OCI-LY1 (cell line): ENCODE measurements at regions not wholly inside any gene's neighbourhood (a gene's known extent, or its start where the extent isn't known, plus 50 kb on each side); places are given as distances from the start of the nearest gene placed in this dataset.

ENCODE experiments used
- H2AFZ ChIP-seq: fragments of 200-600 bp; sonication (generic), shearing (Covaris generic); 2 replicates; pipeline ENCODE4 v1.6.0; 2014; ENCODE audit warnings: antibody characterized with exemption, mild to moderate bottlenecking, low read length
- H3F3A ChIP-seq: fragments of 200-600 bp; sonication (generic), shearing (Covaris generic); 2 replicates; pipeline ENCODE4 v1.6.0; 2014; ENCODE audit warnings: mild to moderate bottlenecking, antibody characterized with exemption, low read length, moderate library complexity; ENCODE audit not compliant: insufficient read depth
- H3K27ac ChIP-seq: fragments of 200-600 bp; sonication (generic); 2 replicates; pipeline ENCODE4 v1.5.1; 2014; ENCODE audit warnings: low read length, mixed run types, mild to moderate bottlenecking, low read depth; ENCODE audit not compliant: poor library complexity, severe bottlenecking
- H3K27me3 ChIP-seq: fragments of 200-600 bp; sonication (generic); 2 replicates; pipeline ENCODE4 v1.6.0; 2014; ENCODE audit warnings: antibody characterized with exemption, mild to moderate bottlenecking, low read length, moderate library complexity; ENCODE audit not compliant: insufficient read depth
- H3K36me3 ChIP-seq: fragments of 200-600 bp; sonication (generic); 2 replicates; pipeline ENCODE4 v1.6.1; 2014; ENCODE audit warnings: mild to moderate bottlenecking, antibody characterized with exemption, low read length, moderate library complexity, mixed read lengths; ENCODE audit not compliant: insufficient read depth
- H3K4me1 ChIP-seq: fragments of 200-600 bp; sonication (generic); 2 replicates; pipeline ENCODE4 v1.5.1; 2014; ENCODE audit warnings: mild to moderate bottlenecking, low read length, moderate library complexity; ENCODE audit not compliant: insufficient read depth, severe bottlenecking
- H3K4me2 ChIP-seq: fragments of 200-600 bp; sonication (generic), shearing (Covaris generic); 2 replicates; pipeline ENCODE4 v1.6.1; 2014; ENCODE audit warnings: low read length
- H3K4me3 ChIP-seq: fragments of 200-600 bp; sonication (generic); 2 replicates; pipeline ENCODE4 v1.5.1; 2014; ENCODE audit warnings: low read length, low read depth, mild to moderate bottlenecking, mixed read lengths; ENCODE audit not compliant: poor library complexity, severe bottlenecking
- H3K79me2 ChIP-seq: fragments of 200-600 bp; shearing (Covaris generic); 2 replicates; pipeline ENCODE4 v1.6.1; 2016; ENCODE audit warnings: mixed run types, low read length, mixed read lengths; ENCODE audit not compliant: insufficient read depth
- H3K9ac ChIP-seq: fragments of 200-600 bp; sonication (generic), shearing (Covaris generic); 2 replicates; pipeline ENCODE4 v1.6.1; 2014; ENCODE audit warnings: mild to moderate bottlenecking, low read length, mixed read lengths
- H3K9me2 ChIP-seq: fragments of 200-600 bp; sonication (generic), shearing (Covaris generic); 2 replicates; pipeline ENCODE4 v1.6.1; 2014; ENCODE audit warnings: low read depth, mild to moderate bottlenecking, low read length, mixed read lengths
- H3K9me3 ChIP-seq: fragments of 200-600 bp; shearing (Covaris generic); 2 replicates; pipeline ENCODE4 v1.6.1; 2014; ENCODE audit warnings: low read length, mixed read lengths
- H4K20me1 ChIP-seq: fragments of 200-600 bp; sonication (generic), shearing (Covaris generic); 2 replicates; pipeline ENCODE4 v1.6.0; 2016; ENCODE audit warnings: mild to moderate bottlenecking, low read length; ENCODE audit not compliant: insufficient read depth
- EZH2 ChIP-seq: fragments of 200-600 bp; sonication (generic), shearing (Covaris generic); IDR thresholded peaks from 2 replicates; pipeline ENCODE4 v1.8.0; 2017; ENCODE audit warnings: borderline replicate concordance, mixed run types, mild to moderate bottlenecking, antibody characterized with exemption, low read length, moderate library complexity, mixed read lengths
- TF ChIP-seq, protein P1 (sequence below): fragments of 200-600 bp; sonication (generic), shearing (Covaris generic); IDR thresholded peaks from 2 replicates; pipeline ENCODE4 v1.5.1; 2017; ENCODE audit warnings: mild to moderate bottlenecking, antibody characterized with exemption, low read length, moderate library complexity, mixed read lengths

DNA sequence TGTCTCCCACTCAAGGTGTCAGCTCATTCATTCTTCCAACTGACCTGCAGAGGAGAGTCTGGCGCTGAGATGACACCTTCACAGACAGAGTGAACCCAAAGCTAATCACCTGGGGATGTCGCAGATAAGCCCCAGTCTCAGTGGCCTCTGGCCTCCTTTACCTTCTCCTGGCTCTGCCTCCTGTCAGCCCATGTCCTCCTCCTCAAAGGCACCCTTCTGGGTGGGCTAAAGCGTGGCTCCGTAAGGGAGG lies 194.1 kb downstream of the MIB1 start:
- H4K20me1 ChIP-seq, result no peaks in the 10 kb centered on the region

DNA sequence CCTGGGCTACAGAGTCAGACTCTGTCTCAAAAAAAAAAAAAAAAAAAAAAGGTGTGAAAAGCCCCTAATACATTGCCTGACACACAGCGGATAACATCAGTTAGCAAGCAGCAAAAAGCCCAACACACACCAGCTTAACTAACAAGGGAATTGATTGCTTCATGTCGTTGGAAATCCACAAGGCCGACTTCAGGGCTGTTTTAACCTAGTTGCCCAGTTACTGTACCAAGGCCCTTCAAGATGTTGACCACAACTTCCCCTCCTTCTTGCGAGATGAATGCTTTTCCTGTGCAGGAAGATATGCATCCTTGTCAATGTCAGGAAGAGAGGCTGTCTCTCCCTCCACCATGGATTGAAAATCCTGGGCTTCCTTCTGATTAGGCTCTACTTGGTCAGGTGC lies 202.9 kb downstream of the MIB1 start:
- Histone ChIP-seq H3K36me3 (no peaks in the 10 kb centered on the region), H3K4me3 (no peak overlapping the region), H3K9ac (no peak overlapping the region), H3K27me3 (no peaks in the 10 kb centered on the region), H3K4me1 (no peaks in the 10 kb centered on the region), H3K27ac (no peak overlapping the region), H2AFZ (no peak overlapping the region), H3K9me2 (no peaks in the 10 kb centered on the region), H3K79me2 (no peaks in the 10 kb centered on the region), H3F3A (no peaks in the 10 kb centered on the region), H3K9me3 (no peaks in the 10 kb centered on the region), H3K4me2 (no peak overlapping the region), H4K20me1 (no peaks in the 10 kb centered on the region)
- no peak for TF ChIP-seq EZH2
- TF ChIP-seq, protein P1, sequence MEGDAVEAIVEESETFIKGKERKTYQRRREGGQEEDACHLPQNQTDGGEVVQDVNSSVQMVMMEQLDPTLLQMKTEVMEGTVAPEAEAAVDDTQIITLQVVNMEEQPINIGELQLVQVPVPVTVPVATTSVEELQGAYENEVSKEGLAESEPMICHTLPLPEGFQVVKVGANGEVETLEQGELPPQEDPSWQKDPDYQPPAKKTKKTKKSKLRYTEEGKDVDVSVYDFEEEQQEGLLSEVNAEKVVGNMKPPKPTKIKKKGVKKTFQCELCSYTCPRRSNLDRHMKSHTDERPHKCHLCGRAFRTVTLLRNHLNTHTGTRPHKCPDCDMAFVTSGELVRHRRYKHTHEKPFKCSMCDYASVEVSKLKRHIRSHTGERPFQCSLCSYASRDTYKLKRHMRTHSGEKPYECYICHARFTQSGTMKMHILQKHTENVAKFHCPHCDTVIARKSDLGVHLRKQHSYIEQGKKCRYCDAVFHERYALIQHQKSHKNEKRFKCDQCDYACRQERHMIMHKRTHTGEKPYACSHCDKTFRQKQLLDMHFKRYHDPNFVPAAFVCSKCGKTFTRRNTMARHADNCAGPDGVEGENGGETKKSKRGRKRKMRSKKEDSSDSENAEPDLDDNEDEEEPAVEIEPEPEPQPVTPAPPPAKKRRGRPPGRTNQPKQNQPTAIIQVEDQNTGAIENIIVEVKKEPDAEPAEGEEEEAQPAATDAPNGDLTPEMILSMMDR, result no peak

More for the DNA sequence above, 194.1 kb downstream of the MIB1 start:
- no peak overlapping the region for H3K9ac ChIP-seq
- no peak overlapping the region for H3K4me3 ChIP-seq
- H3K4me1 ChIP-seq, result no peaks in the 10 kb centered on the region
- no peaks in the 10 kb centered on the region for H3K79me2 ChIP-seq
- no peak overlapping the region for H3K4me2 ChIP-seq
- H3F3A ChIP-seq, result no peaks in the 10 kb centered on the region
- no peaks in the 10 kb centered on the region for H3K9me3 ChIP-seq
- no peaks in the 10 kb centered on the region for H3K27me3 ChIP-seq
- H2AFZ ChIP-seq, result no peak overlapping the region
- H3K27ac ChIP-seq, result no peak overlapping the region
- H3K9me2 ChIP-seq, result no peaks in the 10 kb centered on the region
- TF ChIP-seq, protein P1, result no peak
- TF ChIP-seq EZH2, result no peak
- no peaks in the 10 kb centered on the region for H3K36me3 ChIP-seq

DNA sequence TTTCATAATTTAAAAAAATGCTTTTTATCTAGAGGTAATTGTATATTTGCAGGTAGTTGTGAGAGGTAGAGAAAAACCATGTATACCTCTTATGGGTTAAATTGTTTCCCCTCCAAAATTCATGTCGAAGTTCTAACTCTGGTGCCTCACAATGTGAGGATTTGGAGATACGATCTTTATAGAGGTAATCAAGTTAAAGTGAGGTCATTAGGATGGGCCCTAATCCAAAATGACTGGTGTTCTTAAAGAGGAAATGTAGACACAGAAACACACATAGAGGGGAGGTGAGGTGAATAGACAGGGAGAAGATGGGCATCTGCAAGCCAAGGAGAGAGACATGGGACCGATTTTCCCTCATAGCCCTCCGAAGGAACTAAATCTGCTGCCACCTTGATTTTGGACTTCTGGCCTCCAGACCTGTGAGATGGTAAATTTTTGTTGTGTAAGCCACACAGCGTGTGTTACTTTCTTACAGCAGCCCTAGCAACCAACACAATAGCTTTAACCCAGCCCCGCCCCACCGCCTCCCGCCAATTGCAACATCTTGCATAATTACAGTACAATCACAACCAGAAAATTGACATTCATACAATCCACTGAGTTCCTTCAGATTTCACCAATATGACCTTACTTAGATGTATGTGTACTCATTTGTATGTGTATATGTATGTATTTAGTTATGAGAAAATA lies 208.9 kb downstream of the MIB1 start:
- H4K20me1 ChIP-seq, result no peaks in the 10 kb centered on the region
- no peaks in the 10 kb centered on the region for H3K27me3 ChIP-seq
- H3K4me1 ChIP-seq, result no peaks in the 10 kb centered on the region
- H3K9ac ChIP-seq, result no peak overlapping the region
- no peaks in the 10 kb centered on the region for H3F3A ChIP-seq
- no peaks in the 10 kb centered on the region for H3K9me2 ChIP-seq
- no peak overlapping the region for H3K27ac ChIP-seq
- no peaks in the 10 kb centered on the region for H3K36me3 ChIP-seq
- TF ChIP-seq EZH2, result no peak
- TF ChIP-seq, protein P1, result no peak
- no peak overlapping the region for H3K4me3 ChIP-seq
- no peak overlapping the region for H3K4me2 ChIP-seq
- H2AFZ ChIP-seq, result no peak overlapping the region
- H3K9me3 ChIP-seq, result no peaks in the 10 kb centered on the region
- H3K79me2 ChIP-seq, result no peaks in the 10 kb centered on the region
